GM12875 (cell line): ENCODE measurements at regions not wholly inside any gene's neighbourhood (a gene's known extent, or its start where the extent isn't known, plus 50 kb on each side); places are given as distances from the start of the nearest gene placed in this dataset.

Experiments
- H3K4me3 ChIP-seq: one replicate; pipeline ENCODE4 v1.5.1; 2011; ENCODE audit warnings: low read depth, low read length, control low read depth
- TF ChIP-seq, protein P1 (sequence below): IDR thresholded peaks from 2 replicates; pipeline ENCODE4 v1.5.1; 2011; ENCODE audit warnings: low read depth, mild to moderate bottlenecking, control low read depth, inconsistent platforms, low read length, moderate library complexity, borderline replicate concordance; ENCODE audit not compliant: insufficient read depth

DNA sequence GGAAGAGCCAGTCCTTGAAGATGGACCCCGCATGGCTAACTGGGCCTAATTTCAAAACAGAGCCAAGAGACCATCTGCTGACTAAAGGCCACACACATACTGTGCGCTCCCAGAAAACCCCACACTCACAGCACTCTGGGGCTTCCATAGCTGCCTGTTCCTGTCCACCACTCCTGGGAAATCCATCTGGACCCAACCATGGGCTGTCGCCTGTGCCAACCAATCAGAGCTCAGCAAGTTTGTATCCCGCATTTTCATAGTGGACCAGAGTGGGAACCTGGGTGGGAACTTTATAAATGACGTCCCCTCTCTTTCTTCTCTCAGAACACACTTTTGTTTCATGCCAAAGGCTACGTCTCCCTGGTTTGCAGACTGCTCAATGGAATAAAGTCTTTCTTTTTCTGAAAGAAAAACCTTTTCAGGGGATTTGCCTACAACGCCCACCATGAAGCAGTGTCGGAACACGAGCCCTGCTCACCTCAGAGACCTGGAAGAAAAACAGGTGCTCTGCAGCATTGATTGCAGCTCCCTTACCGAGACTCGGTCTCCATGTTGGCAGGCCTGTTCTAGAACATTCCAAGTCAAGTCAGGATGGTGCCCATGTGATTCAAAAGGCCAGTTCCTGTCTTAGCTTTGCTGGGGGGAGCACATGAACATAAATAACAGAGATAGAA, 137.2 kb upstream of the GPC1 start:
- H3K4me3 ChIP-seq, result no peak overlapping the region
- TF ChIP-seq, protein P1, sequence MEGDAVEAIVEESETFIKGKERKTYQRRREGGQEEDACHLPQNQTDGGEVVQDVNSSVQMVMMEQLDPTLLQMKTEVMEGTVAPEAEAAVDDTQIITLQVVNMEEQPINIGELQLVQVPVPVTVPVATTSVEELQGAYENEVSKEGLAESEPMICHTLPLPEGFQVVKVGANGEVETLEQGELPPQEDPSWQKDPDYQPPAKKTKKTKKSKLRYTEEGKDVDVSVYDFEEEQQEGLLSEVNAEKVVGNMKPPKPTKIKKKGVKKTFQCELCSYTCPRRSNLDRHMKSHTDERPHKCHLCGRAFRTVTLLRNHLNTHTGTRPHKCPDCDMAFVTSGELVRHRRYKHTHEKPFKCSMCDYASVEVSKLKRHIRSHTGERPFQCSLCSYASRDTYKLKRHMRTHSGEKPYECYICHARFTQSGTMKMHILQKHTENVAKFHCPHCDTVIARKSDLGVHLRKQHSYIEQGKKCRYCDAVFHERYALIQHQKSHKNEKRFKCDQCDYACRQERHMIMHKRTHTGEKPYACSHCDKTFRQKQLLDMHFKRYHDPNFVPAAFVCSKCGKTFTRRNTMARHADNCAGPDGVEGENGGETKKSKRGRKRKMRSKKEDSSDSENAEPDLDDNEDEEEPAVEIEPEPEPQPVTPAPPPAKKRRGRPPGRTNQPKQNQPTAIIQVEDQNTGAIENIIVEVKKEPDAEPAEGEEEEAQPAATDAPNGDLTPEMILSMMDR, result no peak

DNA sequence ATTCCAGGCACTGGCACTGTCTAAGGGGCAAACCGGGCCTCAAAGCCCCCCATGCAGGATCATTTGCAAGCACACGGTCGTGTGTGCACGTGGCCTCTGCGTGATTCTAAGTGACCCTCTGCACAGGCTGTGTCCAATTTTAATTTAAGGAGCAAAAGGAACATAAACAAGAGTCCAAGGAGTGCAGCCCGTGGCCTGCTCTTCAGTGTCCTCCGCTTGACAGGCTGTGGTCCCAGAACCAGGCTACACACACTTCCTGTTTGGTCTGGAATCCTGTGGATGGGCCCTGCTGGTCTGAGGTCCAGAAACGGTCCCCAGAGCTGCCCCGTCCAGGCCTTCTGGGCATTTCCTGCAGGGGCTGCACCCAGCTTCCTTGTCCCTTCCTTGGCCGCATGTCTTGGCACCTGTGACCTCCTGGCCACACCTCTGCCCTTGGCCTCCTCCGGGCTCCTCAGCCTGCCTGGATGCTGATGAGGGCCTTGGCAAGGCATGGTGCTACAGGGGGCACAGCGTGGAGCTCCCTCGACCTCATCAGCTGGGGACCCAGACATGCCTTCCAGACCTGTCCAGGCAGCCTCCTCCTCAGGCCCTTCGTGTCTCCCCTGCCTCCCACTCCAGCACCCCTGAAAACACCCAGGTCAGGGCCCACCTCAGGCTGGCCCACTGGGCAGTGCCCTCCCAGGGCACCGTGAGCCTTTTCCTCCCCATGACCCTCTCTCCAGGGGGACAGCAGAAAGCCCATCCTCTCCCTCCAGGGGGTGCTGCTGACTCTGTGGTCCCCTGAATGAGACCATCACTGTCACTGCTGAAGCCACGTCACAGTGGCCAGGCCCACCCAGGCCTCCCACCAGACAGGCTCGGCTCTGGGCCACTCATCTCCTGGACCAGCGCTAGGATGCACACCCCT, 136.4 kb upstream of the GPC1 start:
- H3K4me3 ChIP-seq, result no peak overlapping the region
- TF ChIP-seq, protein P1, result no peak

DNA sequence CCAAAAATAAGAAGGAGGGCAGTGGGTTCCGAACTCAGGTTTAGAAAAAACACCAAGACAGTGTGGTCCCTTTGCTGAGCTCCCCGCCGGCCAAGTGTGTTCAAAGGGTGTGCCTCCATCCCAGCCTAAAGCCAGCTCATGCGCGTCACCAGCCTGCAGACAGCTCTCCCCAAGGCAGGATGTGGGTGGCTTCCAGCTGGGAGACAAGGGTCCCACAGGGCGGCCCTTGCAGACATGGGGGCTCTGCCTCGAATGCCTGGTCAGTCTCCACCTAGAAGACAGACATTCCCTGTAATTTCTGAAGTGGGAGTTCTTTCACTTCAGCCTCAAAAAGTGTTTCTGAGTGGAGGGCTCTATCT, 135.8 kb upstream of the GPC1 start:
- TF ChIP-seq, protein P1, result no peak
- H3K4me3 ChIP-seq, result no peak overlapping the region

DNA sequence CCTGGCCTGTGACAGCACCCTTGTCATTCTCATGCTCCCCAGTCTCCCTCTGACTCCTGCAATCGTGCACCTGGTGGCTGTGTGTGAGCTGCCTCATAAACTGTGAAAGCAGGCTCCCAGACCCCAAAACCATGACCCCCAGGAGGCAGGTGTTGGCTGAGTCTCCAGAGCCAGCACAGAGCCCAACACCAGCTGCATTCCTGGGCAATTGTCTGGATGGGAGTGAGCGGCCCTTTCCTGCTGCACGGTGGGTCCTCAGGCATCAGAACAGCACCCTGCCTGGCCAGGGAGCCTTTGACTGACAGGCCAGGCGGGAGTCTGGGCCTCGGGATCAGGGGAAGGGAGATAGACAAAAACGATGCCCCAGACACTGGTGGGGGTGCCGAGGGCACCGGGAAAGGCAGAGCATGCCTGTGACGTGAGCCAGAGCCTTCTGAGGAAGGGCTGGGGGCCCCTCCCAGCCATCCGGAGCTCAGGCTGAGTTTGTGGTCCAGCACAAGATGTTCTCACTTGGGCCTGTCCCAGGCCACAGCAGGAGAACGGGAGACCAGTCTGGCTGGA, 135.1 kb upstream of the GPC1 start:
- TF ChIP-seq, protein P1, result no peak
- H3K4me3 ChIP-seq, result no peak overlapping the region

DNA sequence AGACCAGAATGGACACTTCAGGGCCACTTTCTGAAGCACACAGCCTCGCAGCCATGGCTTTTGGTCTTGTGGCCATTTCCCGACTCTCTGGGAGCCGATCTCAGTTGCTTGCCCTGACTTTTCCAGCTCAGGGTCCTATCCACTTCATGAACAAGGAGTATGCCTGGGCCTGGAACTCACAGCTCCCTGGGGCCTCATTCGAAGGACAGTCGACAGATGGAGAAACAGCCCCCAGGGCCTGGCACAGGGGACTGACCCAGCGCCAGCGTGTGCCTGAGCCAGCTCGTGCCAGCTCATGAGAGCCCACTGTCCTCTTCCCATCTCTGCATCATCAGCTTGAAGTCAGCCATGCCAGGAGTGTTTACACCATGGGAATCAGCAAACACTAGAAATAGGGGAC, 134.6 kb upstream of the GPC1 start:
- H3K4me3 ChIP-seq, result no peak overlapping the region
- TF ChIP-seq, protein P1, result no peak

DNA sequence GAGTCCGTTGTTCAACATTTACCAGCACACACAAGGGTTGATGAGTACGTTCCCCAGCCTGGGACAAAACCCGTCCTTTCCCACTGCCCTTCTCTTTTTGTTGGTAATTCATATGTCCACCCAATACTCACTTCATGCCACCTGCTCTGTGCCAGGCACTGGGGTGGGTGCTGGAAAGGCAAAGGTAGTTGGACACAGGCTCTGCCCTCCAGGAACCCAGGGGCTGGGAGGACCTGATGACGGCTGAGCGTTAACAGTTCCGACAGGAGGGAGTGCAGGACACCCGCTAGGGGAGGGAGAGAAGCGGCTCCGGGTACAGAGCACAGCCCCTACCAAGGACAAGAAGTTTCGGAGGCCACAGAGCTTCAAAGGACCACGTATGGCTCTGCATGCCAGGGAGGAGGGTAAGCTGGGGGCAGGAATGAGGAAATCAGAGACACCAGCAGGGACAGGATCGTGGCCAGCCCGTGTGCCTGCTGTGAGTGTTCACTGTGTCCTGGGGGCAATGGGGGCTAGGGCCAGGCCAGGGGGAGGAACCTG, 134.1 kb upstream of the GPC1 start:
- TF ChIP-seq, protein P1, result no peak
- no peak overlapping the region for H3K4me3 ChIP-seq
